IPS-18a (cell line): ENCODE measurements at regions not wholly inside any gene's neighbourhood (a gene's known extent, or its start where the extent isn't known, plus 50 kb on each side); places are given as distances from the start of the nearest gene placed in this dataset.

ENCODE experiments used
- H3K27ac ChIP-seq: one replicate; pipeline ENCODE4 v1.5.1; 2013; ENCODE audit warnings: low read length
- H3K27me3 ChIP-seq: one replicate; pipeline ENCODE4 v1.6.1; 2013; ENCODE audit warnings: mild to moderate bottlenecking, low read length; ENCODE audit not compliant: control insufficient read depth, insufficient read depth
- H3K36me3 ChIP-seq: one replicate; pipeline ENCODE4 v1.6.1; 2013; ENCODE audit warnings: low read depth, low read length; ENCODE audit not compliant: control insufficient read depth
- H3K4me1 ChIP-seq: one replicate; pipeline ENCODE4 v1.6.1; 2013; ENCODE audit warnings: low read depth, low read length; ENCODE audit not compliant: control insufficient read depth
- H3K4me3 ChIP-seq: one replicate; pipeline ENCODE4 v1.5.1; 2013; ENCODE audit warnings: low read length
- H3K9ac ChIP-seq: one replicate; pipeline ENCODE4 v1.6.1; 2013; ENCODE audit warnings: mild to moderate bottlenecking, low read length, moderate library complexity
- H3K9me3 ChIP-seq: one replicate; pipeline ENCODE4 v1.6.1; 2013; ENCODE audit warnings: low read depth, low read length; ENCODE audit not compliant: control insufficient read depth

DNA sequence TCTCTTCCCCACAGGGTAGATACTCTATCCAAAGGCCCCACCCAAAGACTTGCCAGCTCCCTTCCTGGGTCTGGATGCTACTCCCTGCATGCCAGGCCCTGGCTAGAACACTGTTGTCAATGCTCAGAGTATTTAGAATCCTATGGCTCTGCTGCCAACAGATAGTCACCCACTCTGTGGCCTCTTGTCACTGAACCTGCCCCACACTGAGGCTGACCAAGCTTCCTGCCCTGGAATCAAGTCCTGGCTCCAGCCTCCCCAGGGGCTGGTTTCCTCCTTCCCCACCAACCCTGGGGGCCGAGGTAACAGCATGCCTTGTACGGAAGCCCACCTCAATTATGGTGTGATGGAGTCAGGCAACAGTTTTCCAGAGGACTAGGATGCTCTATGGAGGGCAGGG, 63.3 kb downstream of the EFNB1 start:
- Histone ChIP-seq H3K4me3 (no peak overlapping the region), H3K9me3 (no peaks in the 10 kb centered on the region)

More for the DNA sequence above, 63.3 kb downstream of the EFNB1 start:
- H3K27ac ChIP-seq, result no peak overlapping the region
- peaks cover 21% of the 10 kb centered on the region for H3K4me1 ChIP-seq
- peaks cover 38% of the 10 kb centered on the region for H3K27me3 ChIP-seq
- no peak overlapping the region for H3K9ac ChIP-seq
- H3K36me3 ChIP-seq, result no peaks in the 10 kb centered on the region
